Activated T-helper 2 cell treated with anti-CD3 and anti-CD28 coated beads, Interferon-gamma antibody, Interleukin-2, Interleukin-4, amounts not matched to agents 10 μg/mL and 5 μg/mL and 100 μg/mL, durations not matched to agents 14 hours and 24 hours and 36 hours (primary cell): ENCODE measurements at regions not wholly inside any gene's neighbourhood (a gene's known extent, or its start where the extent isn't known, plus 50 kb on each side); places are given as distances from the start of the nearest gene placed in this dataset.

Source experiments
- DNase-seq: peaks from one replicate; pipeline ENCODE4 v3.0.0; 2021; ENCODE audit warnings: low spot score
- H3K27ac Mint-ChIP-seq: one replicate; pipeline ENCODE4 v1.8.0; 2021; ENCODE audit warnings: mixed read lengths
- H3K27me3 Mint-ChIP-seq: one replicate; pipeline ENCODE4 v1.8.0; 2021; ENCODE audit warnings: low read depth, mixed read lengths
- H3K36me3 Mint-ChIP-seq: one replicate; pipeline ENCODE4 v1.8.0; 2021; ENCODE audit warnings: low read depth, mixed read lengths
- H3K4me1 Mint-ChIP-seq: one replicate; pipeline ENCODE4 v1.8.0; 2021; ENCODE audit warnings: low read depth, mixed read lengths
- H3K4me3 Mint-ChIP-seq: one replicate; pipeline ENCODE4 v1.8.0; 2021; ENCODE audit warnings: low read depth, mild to moderate bottlenecking, moderate library complexity, mixed read lengths
- H3K9me3 Mint-ChIP-seq: one replicate; pipeline ENCODE4 v1.8.0; 2021; ENCODE audit warnings: mixed read lengths
- intact Hi-C: fragments of 100-400 bp; cut with micrococcal nuclease; formaldehyde crosslinking; loops from one replicate; pipeline ENCODE4 v1.15.1; 2023

DNA sequence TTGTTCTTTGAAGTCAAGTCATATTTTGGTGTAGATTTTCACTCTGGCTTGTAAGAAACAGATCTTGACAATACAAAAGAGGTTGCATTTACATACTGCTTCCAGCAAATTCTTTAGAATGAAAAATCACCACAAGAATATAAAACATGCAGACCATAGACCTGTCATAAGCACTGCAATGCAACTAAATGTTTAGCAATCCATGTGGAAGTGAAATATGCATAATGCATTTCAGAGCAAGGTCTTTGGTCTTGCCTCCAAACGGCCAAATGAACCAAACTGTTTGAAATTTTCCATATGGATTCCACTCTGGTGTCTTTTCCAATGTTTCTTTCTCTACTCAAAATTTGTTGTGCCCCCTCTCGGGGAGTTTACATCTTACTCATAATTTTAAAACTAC is 271.0 kb upstream of the CDH20 start:
- no peak for DNase-seq
- no peak overlapping the region for H3K4me3 Mint-ChIP-seq
- no peak overlapping the region for H3K27ac Mint-ChIP-seq
- no peaks in the 10 kb centered on the region for H3K36me3 Mint-ChIP-seq
- H3K27me3 Mint-ChIP-seq = no peaks in the 10 kb centered on the region
- H3K4me1 Mint-ChIP-seq = no peaks in the 10 kb centered on the region
- intact Hi-C loops = no loop called here
- H3K9me3 Mint-ChIP-seq = peaks cover 21% of the 10 kb centered on the region

DNA sequence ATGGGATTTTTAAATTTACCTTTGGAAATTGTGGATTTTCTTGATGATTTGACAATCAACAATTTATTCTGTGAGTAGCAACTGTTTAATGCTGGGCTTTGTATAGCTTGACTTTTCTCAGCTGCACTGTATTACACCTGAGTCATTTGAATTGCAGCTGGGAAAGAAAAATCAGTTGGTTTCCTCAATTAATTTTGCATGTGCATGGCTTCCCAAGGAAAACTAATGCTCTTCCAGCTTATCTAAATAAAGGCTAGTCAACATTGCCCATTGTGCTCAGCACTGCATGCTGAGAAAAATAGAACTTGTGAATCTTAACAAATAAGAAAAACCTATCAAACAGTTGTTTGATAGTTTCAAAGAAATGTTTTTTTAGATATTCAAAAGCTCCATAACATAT is 268.3 kb upstream of the CDH20 start:
- Mint-ChIP-seq H3K27me3 (no peaks in the 10 kb centered on the region), H3K4me3 (no peak overlapping the region)
- intact Hi-C loops = no loop called here

DNA sequence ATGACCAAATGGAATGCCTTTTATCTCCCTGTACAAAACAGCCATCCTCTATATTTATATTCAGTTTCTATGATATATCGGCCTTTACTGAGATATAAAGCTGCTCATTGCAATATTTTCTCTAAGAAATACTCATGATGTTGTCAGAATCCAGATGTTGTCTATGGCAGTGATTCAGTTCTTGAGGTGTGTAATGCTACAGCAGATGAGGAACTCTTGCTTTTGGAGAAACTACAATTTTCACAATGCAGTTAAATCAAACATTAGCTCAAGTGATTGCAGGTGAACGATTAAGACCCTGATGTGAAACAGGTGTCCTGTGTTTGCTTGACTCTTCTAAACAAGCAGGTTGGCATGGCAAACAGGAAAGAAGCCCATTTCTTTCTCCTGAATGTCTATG is 256.2 kb upstream of the CDH20 start:
- Mint-ChIP-seq H3K4me3 (no peak overlapping the region), H3K4me1 (no peaks in the 10 kb centered on the region), H3K9me3 (peaks cover 7% of the 10 kb centered on the region), H3K27ac (no peak overlapping the region), H3K27me3 (no peaks in the 10 kb centered on the region), H3K36me3 (no peaks in the 10 kb centered on the region)
- intact Hi-C loops = no loop called here
- DNase-seq = no peak

More for the DNA sequence above, 268.3 kb upstream of the CDH20 start:
- peaks cover 5% of the 10 kb centered on the region for H3K9me3 Mint-ChIP-seq
- DNase-seq = no peak
- H3K27ac Mint-ChIP-seq = no peak overlapping the region
- H3K4me1 Mint-ChIP-seq = no peaks in the 10 kb centered on the region
- H3K36me3 Mint-ChIP-seq = no peaks in the 10 kb centered on the region

DNA sequence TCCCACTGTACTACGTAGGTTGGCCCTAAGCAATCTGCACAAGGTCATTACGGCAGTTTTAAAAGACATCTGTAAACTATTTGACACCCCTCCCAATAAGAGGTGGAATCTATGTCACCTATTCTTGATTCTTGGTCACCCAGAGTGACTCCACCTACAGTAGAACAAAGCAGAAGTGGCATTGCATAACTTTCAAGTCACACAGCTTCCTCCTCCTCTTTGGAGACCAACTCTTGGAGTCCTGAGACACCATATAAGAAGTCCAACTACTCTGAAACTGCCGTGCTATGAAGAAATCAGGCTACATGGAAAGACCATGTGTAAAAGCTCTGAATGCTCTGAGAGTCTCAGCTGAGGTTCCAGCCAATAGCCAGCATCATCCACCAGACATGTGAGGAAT is 253.5 kb upstream of the CDH20 start:
- Mint-ChIP-seq H3K27me3 (no peaks in the 10 kb centered on the region), H3K9me3 (peaks cover 3% of the 10 kb centered on the region), H3K4me3 (no peak overlapping the region), H3K4me1 (no peaks in the 10 kb centered on the region), H3K27ac (no peak overlapping the region), H3K36me3 (no peaks in the 10 kb centered on the region)
- intact Hi-C loops = no loop called here
- DNase-seq = no peak

DNA sequence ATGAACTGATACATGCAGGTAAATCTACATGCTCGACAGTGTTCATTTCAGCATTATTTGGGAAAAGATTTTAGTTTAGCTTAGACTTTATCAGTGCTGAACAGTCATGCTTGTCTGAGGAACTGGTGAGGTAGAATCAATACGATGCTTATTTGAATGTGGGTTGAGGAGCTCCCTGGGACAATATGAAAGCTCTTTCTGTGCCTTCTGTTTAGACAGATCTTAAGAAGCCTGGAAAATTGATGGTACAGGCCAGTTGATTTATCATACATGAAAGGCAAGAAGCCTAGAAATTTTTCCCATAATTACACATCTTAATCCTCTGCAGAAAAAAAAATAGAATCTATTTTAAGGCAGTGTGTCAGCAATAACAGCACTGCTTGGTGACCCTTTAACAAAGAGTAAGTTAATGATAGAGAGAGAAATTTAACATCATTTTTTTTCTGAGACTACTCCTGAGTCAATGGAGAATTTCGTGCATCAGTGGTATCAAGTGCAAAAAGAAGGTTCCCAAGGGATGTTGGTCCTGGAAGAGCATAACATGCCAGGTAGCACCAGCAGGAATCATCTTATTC is 252.2 kb upstream of the CDH20 start:
- Mint-ChIP-seq H3K27ac (no peak overlapping the region), H3K27me3 (no peaks in the 10 kb centered on the region), H3K36me3 (no peaks in the 10 kb centered on the region), H3K4me1 (no peaks in the 10 kb centered on the region), H3K4me3 (no peak overlapping the region), H3K9me3 (peaks cover 1% of the 10 kb centered on the region)
- intact Hi-C loops = no loop called here
- no peak for DNase-seq

DNA sequence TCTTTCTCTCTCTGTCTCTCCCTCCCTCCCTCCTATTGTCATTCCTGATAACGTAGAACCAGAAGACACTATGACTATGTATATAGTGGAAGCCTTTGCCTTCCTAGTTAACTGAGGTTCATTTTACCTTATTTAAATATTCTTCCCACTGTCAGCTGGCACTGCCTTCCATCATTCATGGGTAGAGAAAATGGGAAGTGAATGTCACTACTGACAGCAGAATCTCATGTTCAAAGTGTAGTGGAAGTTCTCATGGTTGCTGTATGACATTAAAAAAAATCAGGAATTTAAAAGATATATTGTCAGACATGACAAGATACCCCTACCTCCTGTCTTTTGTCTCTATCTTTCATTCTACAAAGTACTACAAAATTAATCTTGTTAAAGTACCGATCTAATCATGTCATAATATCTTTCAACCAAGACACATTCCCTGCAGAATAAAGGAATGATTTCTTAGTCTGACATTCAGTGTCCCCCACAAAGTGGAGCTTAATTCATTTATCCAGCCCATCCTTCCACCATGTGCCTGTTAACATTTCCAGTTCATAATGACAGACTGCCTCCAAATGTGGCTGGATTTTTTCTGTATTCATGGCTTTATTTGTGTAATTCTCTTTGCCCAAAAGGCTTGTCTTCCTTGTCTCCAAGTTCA is 250.1 kb upstream of the CDH20 start:
- Mint-ChIP-seq H3K27me3 (no peaks in the 10 kb centered on the region), H3K9me3 (no peaks in the 10 kb centered on the region), H3K36me3 (no peaks in the 10 kb centered on the region), H3K27ac (no peak overlapping the region), H3K4me3 (no peak overlapping the region), H3K4me1 (no peaks in the 10 kb centered on the region)
- intact Hi-C loops = no loop called here
- no peak for DNase-seq

DNA sequence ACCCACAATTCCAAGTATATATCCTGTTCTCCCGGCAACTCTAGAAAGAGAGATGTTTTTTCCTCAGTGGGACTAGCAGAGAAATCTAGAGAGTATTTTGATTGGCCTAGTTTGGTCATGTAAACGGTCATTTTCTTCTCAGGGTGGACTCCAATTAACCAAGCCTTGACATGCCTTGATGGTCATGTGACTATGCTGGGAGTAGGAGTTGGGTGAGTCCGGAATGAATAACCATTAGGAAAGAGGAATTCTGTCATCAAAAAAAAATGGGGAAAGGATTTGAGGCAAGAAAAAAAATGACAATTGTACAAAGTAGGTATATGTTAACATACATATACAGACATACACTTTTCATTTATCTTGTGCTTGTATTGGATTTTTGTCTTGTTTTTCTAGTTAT is 248.2 kb upstream of the CDH20 start:
- no peaks in the 10 kb centered on the region for H3K27me3 Mint-ChIP-seq
- H3K27ac Mint-ChIP-seq = no peak overlapping the region
- H3K36me3 Mint-ChIP-seq = no peaks in the 10 kb centered on the region
- DNase-seq = no peak
- no peaks in the 10 kb centered on the region for H3K9me3 Mint-ChIP-seq
- intact Hi-C loops = loop anchor here (5.0 kb wide), 1 partner anchor 417 kb away; no protein-coding TSS in a partner anchor
- H3K4me3 Mint-ChIP-seq = no peak overlapping the region
- H3K4me1 Mint-ChIP-seq = no peaks in the 10 kb centered on the region

DNA sequence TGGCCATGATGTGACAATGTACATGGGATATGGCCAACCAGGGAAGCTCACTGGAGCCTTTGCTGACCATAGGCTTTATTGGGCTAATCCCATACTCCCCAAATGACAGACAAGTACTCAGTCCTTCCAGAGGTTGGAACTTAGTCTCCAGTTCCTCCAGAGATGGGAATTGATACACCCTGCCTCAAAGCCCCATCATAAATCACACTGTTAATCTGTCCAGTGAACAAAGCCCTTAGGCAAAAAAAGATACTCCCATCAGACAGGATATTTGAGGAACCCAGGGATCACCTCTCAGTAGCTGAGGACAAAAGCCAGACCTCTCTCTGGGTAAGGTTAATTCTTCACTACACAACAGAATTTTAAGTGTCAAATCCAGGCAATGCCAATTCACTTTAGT is 247.5 kb upstream of the CDH20 start:
- no peak for DNase-seq
- Mint-ChIP-seq H3K4me1 (no peaks in the 10 kb centered on the region), H3K4me3 (no peak overlapping the region), H3K9me3 (no peaks in the 10 kb centered on the region), H3K27ac (no peak overlapping the region), H3K27me3 (no peaks in the 10 kb centered on the region), H3K36me3 (no peaks in the 10 kb centered on the region)
- intact Hi-C loops = loop anchor here (5.0 kb wide), 1 partner anchor 417 kb away; no protein-coding TSS in a partner anchor

DNA sequence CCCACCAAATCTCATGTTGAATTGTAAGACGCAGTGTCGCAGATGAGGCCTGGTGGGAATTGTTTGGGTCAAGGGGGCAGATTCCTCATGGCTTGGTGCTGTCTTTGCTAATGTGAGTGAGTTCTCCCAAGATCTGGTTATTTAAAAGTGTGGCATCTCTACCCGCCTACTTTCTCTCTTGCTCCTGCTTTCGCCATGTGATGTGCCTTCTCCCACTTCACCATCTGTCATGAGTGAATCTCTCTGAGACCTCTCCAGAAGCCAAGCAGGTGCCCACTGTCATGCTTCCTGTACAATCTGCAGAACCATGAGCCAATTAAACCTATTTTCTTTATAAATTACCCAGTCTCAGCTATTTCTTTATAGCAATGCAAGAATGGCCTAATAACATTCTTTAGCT is 246.6 kb upstream of the CDH20 start:
- no peak for DNase-seq
- Mint-ChIP-seq H3K27me3 (no peaks in the 10 kb centered on the region), H3K4me3 (no peak overlapping the region), H3K27ac (no peak overlapping the region), H3K36me3 (no peaks in the 10 kb centered on the region), H3K4me1 (no peaks in the 10 kb centered on the region), H3K9me3 (no peaks in the 10 kb centered on the region)
- intact Hi-C loops = loop anchor here (5.0 kb wide), 1 partner anchor 416 kb away; no protein-coding TSS in a partner anchor

DNA sequence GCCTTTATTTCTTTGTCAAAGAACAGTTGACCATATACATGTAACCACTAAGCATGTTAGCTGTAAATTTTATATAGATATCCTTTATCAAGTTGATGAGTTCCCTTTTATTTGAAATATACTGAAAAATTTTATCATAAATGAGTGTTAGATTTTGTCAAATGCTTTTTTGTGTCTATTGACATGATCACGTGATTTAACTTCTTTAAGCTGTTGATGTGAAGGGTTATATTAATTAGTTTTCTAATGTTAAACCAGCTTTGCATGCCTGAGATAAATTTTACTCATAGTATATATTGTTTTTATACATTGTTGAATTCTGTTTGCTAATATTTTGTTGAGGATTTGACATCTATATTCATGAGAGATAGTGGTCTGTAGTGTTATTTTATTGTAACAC is 241.9 kb upstream of the CDH20 start:
- intact Hi-C loops = no loop called here
- Mint-ChIP-seq H3K36me3 (no peaks in the 10 kb centered on the region), H3K27ac (no peak overlapping the region), H3K4me3 (no peak overlapping the region), H3K27me3 (no peaks in the 10 kb centered on the region), H3K4me1 (no peaks in the 10 kb centered on the region), H3K9me3 (no peaks in the 10 kb centered on the region)
- DNase-seq = no peak

DNA sequence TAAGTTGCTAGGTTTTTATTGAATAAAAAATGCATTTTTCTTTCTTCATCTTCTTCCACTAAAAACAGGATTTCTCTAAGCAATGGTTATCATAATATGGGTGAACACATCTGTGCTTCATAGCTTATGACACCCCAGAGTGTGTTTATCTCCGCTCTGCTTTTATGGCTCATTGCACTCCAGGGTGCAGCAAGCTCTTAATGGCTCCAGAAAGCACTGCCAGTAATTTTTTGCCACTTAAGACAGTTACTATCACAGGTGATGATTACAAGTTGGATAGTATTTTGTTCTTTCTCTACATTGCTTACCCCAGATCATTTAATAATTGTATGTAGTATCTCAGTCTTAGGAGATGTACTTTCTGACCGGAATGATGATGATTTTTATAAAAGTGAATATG is 239.3 kb upstream of the CDH20 start:
- no peak overlapping the region for H3K4me3 Mint-ChIP-seq
- intact Hi-C loops = no loop called here
- H3K27me3 Mint-ChIP-seq = no peaks in the 10 kb centered on the region
- no peaks in the 10 kb centered on the region for H3K4me1 Mint-ChIP-seq
- no peaks in the 10 kb centered on the region for H3K9me3 Mint-ChIP-seq
- H3K27ac Mint-ChIP-seq = no peak overlapping the region
- DNase-seq = no peak
- no peaks in the 10 kb centered on the region for H3K36me3 Mint-ChIP-seq

DNA sequence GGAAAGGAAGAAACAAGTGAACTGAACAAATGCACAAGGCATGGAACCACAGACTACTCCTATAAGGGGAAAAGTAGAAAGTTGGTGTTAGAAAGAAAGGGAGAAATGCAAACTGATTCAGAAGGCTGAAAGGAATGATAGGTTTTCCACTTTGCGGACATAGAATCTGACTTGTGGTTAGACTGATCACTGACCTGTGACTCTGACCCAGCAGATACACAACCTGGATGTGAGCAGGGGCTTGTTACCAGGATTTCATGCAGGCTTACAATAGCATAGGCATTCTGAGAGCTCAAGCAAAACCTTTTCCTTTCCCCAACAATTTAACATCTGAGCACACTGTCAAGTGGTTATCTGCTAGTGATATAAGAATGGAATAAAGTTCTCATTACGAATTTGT is 237.0 kb upstream of the CDH20 start:
- intact Hi-C loops = no loop called here
- no peaks in the 10 kb centered on the region for H3K36me3 Mint-ChIP-seq
- DNase-seq = no peak
- H3K27ac Mint-ChIP-seq = no peak overlapping the region
- no peaks in the 10 kb centered on the region for H3K4me1 Mint-ChIP-seq
- no peaks in the 10 kb centered on the region for H3K27me3 Mint-ChIP-seq
- no peak overlapping the region for H3K4me3 Mint-ChIP-seq
- no peaks in the 10 kb centered on the region for H3K9me3 Mint-ChIP-seq

DNA sequence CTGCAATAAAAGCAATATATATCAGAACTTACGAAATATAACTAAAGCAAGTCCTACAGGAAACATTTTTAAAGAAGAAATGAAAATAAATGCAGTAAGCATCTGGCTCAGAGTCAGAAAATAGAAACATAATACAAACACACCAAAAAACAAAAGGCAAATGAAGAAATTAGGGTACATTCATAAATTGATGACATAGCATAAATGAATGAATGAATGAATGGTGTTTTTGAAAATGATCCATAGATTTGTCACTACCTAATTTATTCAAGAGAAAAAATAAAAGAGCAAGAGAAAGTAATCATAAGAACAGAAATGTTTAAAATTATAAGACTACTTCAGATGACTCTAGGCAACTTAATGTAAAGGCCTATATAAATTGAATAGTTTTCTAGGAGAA is 226.1 kb upstream of the CDH20 start:
- DNase-seq = no peak
- Mint-ChIP-seq H3K4me1 (no peaks in the 10 kb centered on the region), H3K27ac (no peak overlapping the region), H3K9me3 (no peaks in the 10 kb centered on the region), H3K27me3 (no peaks in the 10 kb centered on the region), H3K4me3 (no peak overlapping the region), H3K36me3 (no peaks in the 10 kb centered on the region)
- intact Hi-C loops = no loop called here

DNA sequence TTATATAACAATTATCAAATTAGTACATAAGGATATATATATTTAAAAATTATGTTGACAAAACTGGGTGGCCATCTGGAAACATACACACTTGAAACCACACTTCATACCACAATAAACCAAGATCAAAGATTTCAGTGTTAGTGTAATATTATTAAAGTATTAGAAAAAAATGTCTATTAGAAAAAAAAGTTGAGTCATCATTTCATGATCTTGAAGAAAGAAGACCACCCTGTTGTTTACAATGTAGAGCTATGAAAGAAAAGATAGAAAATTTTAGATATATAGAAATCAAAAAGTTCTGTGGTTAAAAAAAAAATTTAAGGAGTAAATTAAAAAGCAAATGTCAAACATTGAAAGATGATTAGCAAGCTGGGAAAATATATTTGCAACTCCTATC is 224.5 kb upstream of the CDH20 start:
- no peak overlapping the region for H3K27ac Mint-ChIP-seq
- H3K36me3 Mint-ChIP-seq = no peaks in the 10 kb centered on the region
- no peak for DNase-seq
- no peak overlapping the region for H3K4me3 Mint-ChIP-seq
- H3K4me1 Mint-ChIP-seq = no peaks in the 10 kb centered on the region
- intact Hi-C loops = no loop called here
- H3K27me3 Mint-ChIP-seq = no peaks in the 10 kb centered on the region
- H3K9me3 Mint-ChIP-seq = no peaks in the 10 kb centered on the region
